ENCODE measurements at regions not wholly inside any gene's neighbourhood (a gene's known extent, or its start where the extent isn't known, plus 50 kb on each side); places are given as distances from the start of the nearest gene placed in this dataset.

DNA sequence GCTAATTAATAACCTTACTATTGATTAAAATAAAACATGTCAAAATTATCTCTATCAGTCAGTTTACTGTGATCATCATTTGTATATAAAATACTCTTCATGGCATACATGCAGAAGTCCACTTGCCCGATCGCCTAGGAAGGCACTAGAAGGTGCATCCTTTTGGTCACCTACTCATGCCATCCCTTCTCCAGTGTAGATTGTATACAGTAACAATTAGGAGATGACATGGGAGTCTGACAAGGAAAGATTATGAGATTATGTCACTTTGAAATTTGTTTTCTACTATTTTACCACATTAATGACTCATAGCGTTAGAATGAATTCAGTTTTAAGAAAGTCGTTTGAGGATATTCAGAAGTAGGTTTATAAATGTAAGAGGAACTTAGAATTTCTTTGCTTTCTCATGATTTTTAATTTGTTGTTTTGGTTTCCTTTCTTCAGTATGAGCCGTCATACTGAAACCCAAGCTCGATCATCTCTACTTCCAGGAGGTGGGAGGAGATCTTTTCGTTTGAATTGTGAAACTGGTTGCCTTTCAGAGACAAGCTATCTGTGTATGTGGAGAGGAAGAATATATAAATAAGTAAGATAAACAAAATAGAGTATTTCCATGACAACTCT, 51.1 kb upstream of the UNC5C start:
- Histone ChIP-seq H3K4me2 (no peak overlapping the region), H4K20me1 (ENCODE audit: insufficient read depth) (no peaks in the 10 kb centered on the region), H3F3A (replicated peaks; ENCODE audit: insufficient read depth) (no peaks in the 10 kb centered on the region), H3K9me2 (no peaks in the 10 kb centered on the region; the same call in 1 of the 2 replicates), H3K79me2 (ENCODE audit: insufficient read depth) (no peaks in the 10 kb centered on the region), H3K9ac (no peak overlapping the region), H3K9me3 (no peaks in the 10 kb centered on the region), H3K36me3 (replicated peaks in 1 of 2; ENCODE audit: control insufficient read depth in 1 of 2, insufficient read depth in 2 of 2, low read length in 1 of 2) (no peaks in the 10 kb centered on the region), H3K4me1 (ENCODE audit: control insufficient read depth in 1 of 2, insufficient read depth in 2 of 2, low read depth in 1 of 2, low read length in 1 of 2) (no peaks in the 10 kb centered on the region; a peak in 1 of 4 replicates), H3K27me3 (ENCODE audit: insufficient read depth) (no peaks in the 10 kb centered on the region), H2AFZ (ENCODE audit: low read depth) (no peak overlapping the region), H3K27ac (ENCODE audit: low read depth in 2 of 2, low read length in 1 of 2) (no peak overlapping the region), H3K4me3 (ENCODE audit: low read depth in 2 of 2, low read length in 1 of 2) (no peak overlapping the region)
- ChIA-PET POLR2A (no interaction called here), CTCF (no interaction called here)
- TF ChIP-seq NRF1 (IDR thresholded peaks at IDR 0.05; ENCODE audit: low read depth, low read length), result no peak
- TF ChIP-seq NFIC (IDR thresholded peaks at IDR 0.05; ENCODE audit: borderline replicate concordance), result no peak
- no peak for TF ChIP-seq MXI1 (IDR thresholded peaks at IDR 0.05; ENCODE audit: low read depth, low read length)
- no peak for TF ChIP-seq YY1 (IDR thresholded peaks at IDR 0.05; ENCODE audit: low read depth)
- TF ChIP-seq ZBTB33 (IDR thresholded peaks at IDR 0.05; ENCODE audit: borderline replicate concordance, low read depth), result no peak
- TF ChIP-seq FOSL2 (IDR thresholded peaks at IDR 0.05; ENCODE audit: borderline replicate concordance, low read depth), result no peak
- no peak for TF ChIP-seq ELF1 (IDR thresholded peaks at IDR 0.05)
- no peak for TF ChIP-seq REST (IDR thresholded peaks at IDR 0.05; ENCODE audit: low read depth, low read length)
- TF ChIP-seq RCOR1 (IDR thresholded peaks at IDR 0.05; ENCODE audit: low read length), result no peak
- no peak for TF ChIP-seq RFX5 (IDR thresholded peaks at IDR 0.05; ENCODE audit: low read length)
- DNase-seq, result no peak
- 81% methylated on average over 7 of the region's 7 CpGs for WGBS (ENCODE audit: low lambda C conversion rate)

Data from SK-N-SH (cell line).